ENCODE measurements at regions not wholly inside any gene's neighbourhood (a gene's known extent, or its start where the extent isn't known, plus 50 kb on each side); places are given as distances from the start of the nearest gene placed in this dataset.

DNA sequence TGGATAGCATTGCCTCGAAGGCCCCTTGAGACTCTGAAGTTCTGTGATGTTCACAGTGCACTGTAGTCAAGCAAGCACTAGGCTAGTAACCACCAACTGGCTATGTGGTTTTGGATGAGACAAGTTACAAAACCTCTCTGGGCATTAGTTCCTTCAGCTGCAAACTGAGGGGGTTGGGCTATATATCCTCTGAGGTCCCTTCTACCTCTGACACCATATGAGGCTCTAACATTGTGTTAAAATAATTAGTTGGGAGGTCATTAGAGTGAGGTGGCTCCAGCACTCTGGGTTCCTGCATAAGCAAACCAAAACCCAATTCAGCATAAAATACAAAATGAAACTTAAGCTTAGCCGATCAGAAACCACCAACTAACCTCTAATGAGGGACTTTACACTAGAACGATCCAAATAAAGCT lies 209.5 kb upstream of the LRRN1 start:
- TF ChIP-seq, protein P1, sequence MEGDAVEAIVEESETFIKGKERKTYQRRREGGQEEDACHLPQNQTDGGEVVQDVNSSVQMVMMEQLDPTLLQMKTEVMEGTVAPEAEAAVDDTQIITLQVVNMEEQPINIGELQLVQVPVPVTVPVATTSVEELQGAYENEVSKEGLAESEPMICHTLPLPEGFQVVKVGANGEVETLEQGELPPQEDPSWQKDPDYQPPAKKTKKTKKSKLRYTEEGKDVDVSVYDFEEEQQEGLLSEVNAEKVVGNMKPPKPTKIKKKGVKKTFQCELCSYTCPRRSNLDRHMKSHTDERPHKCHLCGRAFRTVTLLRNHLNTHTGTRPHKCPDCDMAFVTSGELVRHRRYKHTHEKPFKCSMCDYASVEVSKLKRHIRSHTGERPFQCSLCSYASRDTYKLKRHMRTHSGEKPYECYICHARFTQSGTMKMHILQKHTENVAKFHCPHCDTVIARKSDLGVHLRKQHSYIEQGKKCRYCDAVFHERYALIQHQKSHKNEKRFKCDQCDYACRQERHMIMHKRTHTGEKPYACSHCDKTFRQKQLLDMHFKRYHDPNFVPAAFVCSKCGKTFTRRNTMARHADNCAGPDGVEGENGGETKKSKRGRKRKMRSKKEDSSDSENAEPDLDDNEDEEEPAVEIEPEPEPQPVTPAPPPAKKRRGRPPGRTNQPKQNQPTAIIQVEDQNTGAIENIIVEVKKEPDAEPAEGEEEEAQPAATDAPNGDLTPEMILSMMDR (IDR thresholded peaks at IDR 0.05 in 8 of 11, conservative IDR thresholded peaks at IDR 0.05 in 3 of 11): no peak
- no peak for TF ChIP-seq POLR2A (IDR thresholded peaks at IDR 0.05)
- no peak for TF ChIP-seq POLR2AphosphoS5 (IDR thresholded peaks at IDR 0.05)
